GM12872 (cell line): ENCODE measurements at regions not wholly inside any gene's neighbourhood (a gene's known extent, or its start where the extent isn't known, plus 50 kb on each side); places are given as distances from the start of the nearest gene placed in this dataset.

Experiments used
- CTCF ChIP-seq: IDR thresholded peaks from 3 replicates; pipeline ENCODE4 v1.5.1; 2011; ENCODE audit warnings: low read depth, mild to moderate bottlenecking, low read length, moderate library complexity; ENCODE audit not compliant: insufficient read depth

DNA sequence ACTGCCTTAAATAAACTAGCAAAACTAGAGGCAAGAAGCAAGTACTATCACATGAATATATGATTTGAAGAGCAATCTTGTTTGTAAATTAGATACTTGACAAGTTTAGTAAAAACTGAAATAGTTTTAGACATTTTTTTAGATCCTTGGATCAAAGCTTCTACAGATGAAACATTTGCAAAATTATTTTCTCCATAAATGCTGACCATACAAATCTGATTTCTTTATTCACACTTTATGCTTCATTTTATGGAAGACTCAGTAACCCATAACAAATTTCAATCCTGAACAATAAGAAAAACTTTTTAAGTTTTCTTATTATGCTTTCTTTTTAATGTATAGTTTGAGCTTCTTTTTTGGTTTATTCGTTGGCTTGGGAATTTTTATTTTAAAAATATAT lies 750.2 kb upstream of the SLITRK5 start:
- no peak for TF ChIP-seq CTCF

DNA sequence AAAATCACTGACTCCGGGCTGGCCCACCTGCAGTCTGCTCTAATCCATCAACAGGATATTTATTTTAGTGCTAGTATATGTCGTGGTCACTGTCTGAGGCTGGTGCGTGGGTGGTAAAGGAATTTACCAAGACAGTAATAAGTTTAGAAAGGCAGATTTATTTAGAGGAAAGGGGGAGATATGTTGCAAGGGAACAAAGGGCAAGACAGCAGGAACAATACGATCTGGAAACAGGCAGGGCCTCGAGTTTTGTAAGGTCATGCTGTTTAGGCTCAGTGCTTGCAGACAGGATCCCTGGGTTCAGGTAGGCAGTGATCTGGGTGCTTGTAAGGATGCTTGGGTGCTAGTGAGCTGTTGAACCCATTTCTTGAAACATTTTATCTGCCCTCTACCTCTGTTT lies 748.2 kb upstream of the SLITRK5 start:
- no peak for TF ChIP-seq CTCF

DNA sequence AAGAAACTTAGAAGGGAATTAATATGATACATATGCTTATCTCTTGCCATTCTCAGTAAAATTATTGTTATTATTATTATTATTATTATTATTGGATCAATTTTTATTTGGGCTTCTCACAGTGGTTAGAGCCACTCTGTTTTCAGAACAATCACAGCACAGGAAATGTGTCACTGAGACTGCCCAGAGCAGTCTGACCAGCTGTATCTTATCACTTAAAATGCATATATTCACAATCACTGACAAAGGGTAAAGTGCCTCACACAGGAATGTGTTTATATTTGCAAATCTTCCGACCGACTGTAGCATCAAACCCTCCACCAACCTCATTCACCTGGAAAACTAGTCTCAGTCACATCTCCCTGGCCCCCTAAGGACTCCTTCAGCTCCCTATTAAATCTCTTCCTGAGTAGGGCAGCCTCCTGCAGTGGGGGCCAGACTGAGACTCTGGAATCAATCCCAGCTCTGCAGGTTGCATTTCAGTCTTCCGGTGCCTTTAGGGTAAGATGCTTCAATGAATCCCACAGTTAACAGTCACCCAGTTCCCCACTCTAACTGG lies 738.3 kb upstream of the SLITRK5 start:
- TF ChIP-seq CTCF = no peak

DNA sequence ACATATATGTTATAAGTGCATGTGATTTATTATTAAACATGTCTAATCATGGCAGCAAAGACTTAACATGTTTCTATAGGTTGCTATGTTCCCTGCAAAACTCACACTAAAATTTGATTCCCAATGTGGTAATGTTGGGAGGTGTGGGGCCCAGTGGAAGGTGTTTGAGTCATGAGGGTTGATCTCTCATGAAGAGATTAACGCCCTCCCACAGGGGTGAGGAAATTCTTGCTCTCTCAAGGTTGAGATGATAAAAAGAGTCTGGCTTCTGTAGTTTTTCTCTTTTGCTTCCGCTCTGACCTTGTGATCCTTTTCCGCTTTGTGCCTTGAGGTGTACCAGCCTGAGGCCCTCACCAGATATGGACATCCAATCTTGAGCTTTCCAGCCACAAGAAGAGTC lies 737.5 kb upstream of the SLITRK5 start:
- no peak for TF ChIP-seq CTCF

- no peak for TF ChIP-seq CTCF
Observed at GRCh38 chr13:86937316-86937715, 733.9 kb upstream of the SLITRK5 start.

- no peak for TF ChIP-seq CTCF
Observed at GRCh38 chr13:86945584-86945983, 725.6 kb upstream of the SLITRK5 start.

- TF ChIP-seq CTCF = no peak
Observed at GRCh38 chr13:86946734-86947133, 724.4 kb upstream of the SLITRK5 start.

DNA sequence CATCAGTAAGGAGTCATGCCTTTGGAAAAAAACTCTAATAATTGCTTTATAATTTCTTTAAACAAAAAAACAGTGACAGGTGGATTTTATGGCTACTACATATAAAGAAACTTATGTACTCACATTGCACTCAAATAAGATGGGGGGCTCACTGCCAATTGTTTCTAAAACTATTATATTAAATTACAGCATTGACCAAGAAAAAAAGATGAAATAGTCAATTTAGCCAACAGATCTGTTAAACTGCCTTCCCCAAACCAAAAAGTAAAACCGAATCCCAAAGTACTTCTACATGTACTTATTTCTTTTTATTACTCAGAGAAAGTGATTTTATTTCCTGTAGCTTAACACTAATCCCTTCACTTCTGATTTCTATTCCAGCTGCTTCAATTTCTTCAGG lies 716.8 kb upstream of the SLITRK5 start:
- TF ChIP-seq CTCF = no peak
